ENCODE measurements at regions not wholly inside any gene's neighbourhood (a gene's known extent, or its start where the extent isn't known, plus 50 kb on each side); places are given as distances from the start of the nearest gene placed in this dataset.

DNA sequence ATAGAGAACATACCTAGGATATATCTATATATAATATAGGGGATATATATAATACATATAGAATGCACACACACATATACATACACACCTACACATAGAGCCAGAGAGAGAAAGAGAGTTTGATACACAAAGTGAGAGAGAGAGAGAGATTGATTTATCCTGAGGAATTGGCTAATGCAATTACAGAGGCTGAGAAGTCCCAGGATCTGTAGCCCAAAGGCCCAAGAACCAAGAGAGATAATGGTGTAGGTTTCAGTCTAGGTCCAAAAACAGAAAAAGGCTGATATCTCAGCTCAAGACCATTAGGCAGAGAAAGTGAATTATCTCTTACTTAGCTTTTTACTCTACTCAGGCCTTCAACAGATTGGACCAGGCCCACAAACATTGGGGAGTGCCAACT, 715.0 kb upstream of the LCORL start:
- TF ChIP-seq, protein P1, sequence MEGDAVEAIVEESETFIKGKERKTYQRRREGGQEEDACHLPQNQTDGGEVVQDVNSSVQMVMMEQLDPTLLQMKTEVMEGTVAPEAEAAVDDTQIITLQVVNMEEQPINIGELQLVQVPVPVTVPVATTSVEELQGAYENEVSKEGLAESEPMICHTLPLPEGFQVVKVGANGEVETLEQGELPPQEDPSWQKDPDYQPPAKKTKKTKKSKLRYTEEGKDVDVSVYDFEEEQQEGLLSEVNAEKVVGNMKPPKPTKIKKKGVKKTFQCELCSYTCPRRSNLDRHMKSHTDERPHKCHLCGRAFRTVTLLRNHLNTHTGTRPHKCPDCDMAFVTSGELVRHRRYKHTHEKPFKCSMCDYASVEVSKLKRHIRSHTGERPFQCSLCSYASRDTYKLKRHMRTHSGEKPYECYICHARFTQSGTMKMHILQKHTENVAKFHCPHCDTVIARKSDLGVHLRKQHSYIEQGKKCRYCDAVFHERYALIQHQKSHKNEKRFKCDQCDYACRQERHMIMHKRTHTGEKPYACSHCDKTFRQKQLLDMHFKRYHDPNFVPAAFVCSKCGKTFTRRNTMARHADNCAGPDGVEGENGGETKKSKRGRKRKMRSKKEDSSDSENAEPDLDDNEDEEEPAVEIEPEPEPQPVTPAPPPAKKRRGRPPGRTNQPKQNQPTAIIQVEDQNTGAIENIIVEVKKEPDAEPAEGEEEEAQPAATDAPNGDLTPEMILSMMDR (conservative IDR thresholded peaks at IDR 0.05; ENCODE audit: low read depth, low read length), result no peak
- TF ChIP-seq EZH2 (IDR thresholded peaks at IDR 0.05; ENCODE audit: borderline replicate concordance, low read depth, low read length, poor library complexity, severe bottlenecking), result no peak
